ENCODE measurements at regions not wholly inside any gene's neighbourhood (a gene's known extent, or its start where the extent isn't known, plus 50 kb on each side); places are given as distances from the start of the nearest gene placed in this dataset.

DNA sequence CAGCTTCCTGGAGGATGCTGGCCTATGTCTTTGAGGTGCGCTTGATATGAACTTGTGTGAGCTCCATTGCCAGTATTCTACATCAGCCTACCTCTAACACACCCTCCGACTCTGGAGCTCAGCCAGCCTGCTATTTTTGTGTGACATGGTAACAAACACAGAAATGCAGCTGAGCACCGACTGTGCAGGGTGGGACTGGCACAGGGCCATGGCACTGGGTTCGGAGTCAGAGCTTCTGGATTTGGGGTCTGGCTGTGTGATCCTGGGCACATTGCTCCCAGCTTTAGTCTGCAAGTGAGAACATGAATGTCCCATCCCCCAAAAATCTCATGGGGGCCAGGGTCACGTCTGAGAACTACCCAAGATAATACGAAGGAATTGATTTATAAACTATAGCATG is 257.2 kb upstream of the CTBP2 start:
- Mint-ChIP-seq H3K4me3 (no peak overlapping the region), H3K4me1 (ENCODE audit: unreplicated experiment) (no peaks in the 10 kb centered on the region), H3K36me3 (no peaks in the 10 kb centered on the region), H3K27ac (no peak overlapping the region), H3K27me3 (peaks cover 5% of the 10 kb centered on the region), H3K9me3 (peaks cover 7% of the 10 kb centered on the region)
- TF ChIP-seq CTCF (conservative IDR thresholded peaks at IDR 0.05) = no peak
- DNase-seq (ENCODE audit: extremely low spot score, unreplicated experiment) = no peak

DNA sequence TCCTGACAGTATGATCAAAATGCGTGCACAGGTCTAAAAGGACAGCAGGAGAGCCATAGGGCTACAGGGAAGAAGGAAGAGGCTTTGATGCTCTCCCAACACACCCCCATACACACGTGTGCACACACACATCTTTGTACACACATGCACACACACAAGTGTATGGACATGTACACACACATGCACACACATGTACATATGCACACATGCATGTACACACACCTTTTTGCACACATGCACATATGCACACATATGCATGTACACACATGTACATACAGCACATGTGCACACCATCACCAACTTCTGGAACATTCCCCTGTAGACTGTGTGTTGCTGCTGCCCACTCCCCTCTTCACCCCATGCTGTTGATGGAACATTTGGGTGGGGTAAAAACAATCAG is 255.6 kb upstream of the CTBP2 start:
- H3K27ac Mint-ChIP-seq = no peak overlapping the region
- no peak overlapping the region for H3K4me3 Mint-ChIP-seq
- no peak for DNase-seq (ENCODE audit: extremely low spot score, unreplicated experiment)

DNA sequence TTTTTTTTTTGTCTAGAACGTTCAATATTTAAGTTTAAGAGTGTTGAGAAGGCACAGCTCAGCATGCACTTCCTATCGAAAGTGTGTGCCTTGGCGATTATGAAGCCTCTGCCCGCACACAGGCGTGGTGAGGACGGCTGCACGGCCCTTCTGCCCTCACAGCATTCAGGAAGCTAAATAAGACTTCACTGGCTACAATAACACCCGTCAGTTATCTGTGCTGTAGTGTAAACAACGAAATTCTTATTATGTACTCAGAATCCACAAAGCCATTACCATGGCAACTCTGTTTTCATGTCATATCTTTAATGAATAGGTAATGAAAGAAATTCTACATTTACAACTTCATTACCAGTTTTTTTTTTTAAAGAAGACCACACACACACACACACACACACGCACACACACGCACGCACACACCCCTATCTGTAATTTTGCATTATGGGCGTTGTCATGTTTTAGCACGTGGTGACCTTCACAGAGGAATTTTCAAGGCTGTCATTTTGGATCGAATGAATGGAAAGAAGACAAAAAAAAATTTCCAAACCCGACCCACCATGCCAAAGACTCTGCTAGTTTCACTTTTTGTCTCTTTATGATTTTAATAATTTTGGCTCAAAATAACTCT is 254.8 kb upstream of the CTBP2 start:
- Mint-ChIP-seq H3K4me3 (no peak overlapping the region), H3K9me3 (peaks cover 7% of the 10 kb centered on the region), H3K36me3 (no peaks in the 10 kb centered on the region), H3K4me1 (ENCODE audit: unreplicated experiment) (no peaks in the 10 kb centered on the region), H3K27me3 (peaks cover 5% of the 10 kb centered on the region), H3K27ac (no peak overlapping the region)
- DNase-seq (ENCODE audit: extremely low spot score, unreplicated experiment) = no peak
- TF ChIP-seq CTCF (conservative IDR thresholded peaks at IDR 0.05) = no peak

More for the DNA sequence above, 255.6 kb upstream of the CTBP2 start:
- no peaks in the 10 kb centered on the region for H3K36me3 Mint-ChIP-seq
- peaks cover 7% of the 10 kb centered on the region for H3K9me3 Mint-ChIP-seq
- TF ChIP-seq CTCF (conservative IDR thresholded peaks at IDR 0.05) = no peak
- no peaks in the 10 kb centered on the region for H3K4me1 Mint-ChIP-seq (ENCODE audit: unreplicated experiment)
- peaks cover 5% of the 10 kb centered on the region for H3K27me3 Mint-ChIP-seq

- H3K36me3 Mint-ChIP-seq = no peaks in the 10 kb centered on the region
- TF ChIP-seq CTCF (conservative IDR thresholded peaks at IDR 0.05) = no peak
- no peak overlapping the region for H3K4me3 Mint-ChIP-seq
- DNase-seq (ENCODE audit: extremely low spot score, unreplicated experiment) = no peak
- no peaks in the 10 kb centered on the region for H3K9me3 Mint-ChIP-seq
- no peak overlapping the region for H3K27ac Mint-ChIP-seq
- H3K4me1 Mint-ChIP-seq (ENCODE audit: unreplicated experiment) = no peaks in the 10 kb centered on the region
- H3K27me3 Mint-ChIP-seq = peaks cover 3% of the 10 kb centered on the region
These were observed 251.4 kb upstream of the CTBP2 start for GRCh38 chr10:125411724-125412123.

DNA sequence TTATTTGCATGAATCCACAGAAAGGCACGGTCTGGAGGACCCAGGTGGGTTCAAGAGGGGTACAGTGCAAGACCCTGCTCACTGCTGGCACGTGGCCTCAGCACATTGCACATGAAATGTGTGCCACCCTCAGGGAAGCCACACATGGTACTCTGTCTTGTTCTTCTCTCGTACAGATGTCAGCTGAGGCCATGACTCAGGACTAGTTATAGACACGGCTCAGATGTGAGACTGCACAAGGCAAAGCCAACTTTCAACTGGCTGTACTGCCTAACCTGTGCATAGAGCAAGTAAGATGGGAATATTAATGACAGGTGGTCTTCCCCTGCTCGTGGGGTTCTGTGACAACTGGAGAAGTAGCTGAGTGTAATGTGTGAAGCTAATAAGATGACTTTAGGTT is 249.4 kb upstream of the CTBP2 start:
- peaks cover 3% of the 10 kb centered on the region for H3K27me3 Mint-ChIP-seq
- H3K4me3 Mint-ChIP-seq = no peak overlapping the region
- H3K36me3 Mint-ChIP-seq = no peaks in the 10 kb centered on the region
- H3K9me3 Mint-ChIP-seq = no peaks in the 10 kb centered on the region
- no peak for TF ChIP-seq CTCF (conservative IDR thresholded peaks at IDR 0.05)
- H3K27ac Mint-ChIP-seq = no peak overlapping the region
- no peak for DNase-seq (ENCODE audit: extremely low spot score, unreplicated experiment)
- H3K4me1 Mint-ChIP-seq (ENCODE audit: unreplicated experiment) = no peaks in the 10 kb centered on the region

- H3K36me3 Mint-ChIP-seq = no peaks in the 10 kb centered on the region
- DNase-seq (ENCODE audit: extremely low spot score, unreplicated experiment) = no peak
- H3K27me3 Mint-ChIP-seq = peaks cover 9% of the 10 kb centered on the region
- no peak overlapping the region for H3K4me3 Mint-ChIP-seq
- no peaks in the 10 kb centered on the region for H3K9me3 Mint-ChIP-seq
- no peak for TF ChIP-seq CTCF (conservative IDR thresholded peaks at IDR 0.05)
- H3K4me1 Mint-ChIP-seq (ENCODE audit: unreplicated experiment) = no peaks in the 10 kb centered on the region
- H3K27ac Mint-ChIP-seq = no peak overlapping the region
These were observed 247.2 kb upstream of the CTBP2 start for GRCh38 chr10:125407557-125407956.

Measured in type B pancreatic cell (in vitro differentiated cells).